Tibial artery (tissue), 4 donors: ENCODE measurements at regions not wholly inside any gene's neighbourhood (a gene's known extent, or its start where the extent isn't known, plus 50 kb on each side); places are given as distances from the start of the nearest gene placed in this dataset.

Source experiments
- DNase-seq, 2 donors: peaks; one replicate each; pipeline ENCODE4 v3.0.0-alpha.2; 2019
- H3K27ac ChIP-seq, 2 donors: fragments of 200-600 bp; sonication (generic) in 1 of 2; 1 replicate in 1 of 2; 2 replicates in 1 of 2; pipeline ENCODE4 v1.5.1; 2018 to 2019; ENCODE audit warnings: mild to moderate bottlenecking in 1 of 2
- H3K27me3 ChIP-seq, 2 donors: fragments of 200-600 bp; sonication (generic) in 1 of 2; one replicate each; pipeline versions ENCODE4 v1.5.1 to v1.6.0; 2016 to 2019
- H3K36me3 ChIP-seq, 3 donors: fragments of 200-600 bp; sonication (generic) in 2 of 3; one replicate each; pipeline ENCODE4 v1.5.1; 2016 to 2019; ENCODE audit warnings: mild to moderate bottlenecking in 2 of 3
- H3K4me1 ChIP-seq, 4 donors: fragments of 200-600 bp; sonication (generic) in 2 of 4; 1 replicate in 3 of 4; 2 replicates in 1 of 4; pipeline ENCODE4 v1.5.1; 2016 to 2019
- H3K4me3 ChIP-seq, 2 donors: fragments of 200-600 bp; sonication (generic) in 1 of 2; 1 replicate in 1 of 2; 2 replicates in 1 of 2; pipeline ENCODE4 v1.5.1; 2018 to 2019; ENCODE audit warnings: mild to moderate bottlenecking in 2 of 2
- H3K9me3 ChIP-seq, 3 donors: fragments of 200-600 bp; sonication (generic) in 1 of 3; one replicate each; pipeline ENCODE4 v1.5.1; 2016 to 2019
- CTCF ChIP-seq, 2 experiments: fragments of 200-600 bp in 1 of 2; fragments of 450-650 bp in 1 of 2; IDR thresholded peaks; one replicate each; pipeline ENCODE4 v1.5.1; 2017 to 2019; ENCODE audit warnings: antibody characterized with exemption in 2 of 2, mild to moderate bottlenecking in 1 of 2, moderate library complexity in 1 of 2
- intact Hi-C: fragments of 100-400 bp; cut with DNase I; formaldehyde crosslinking; loops from one replicate; pipeline ENCODE4 v1.15.0; 2023; ENCODE audit warnings: low total_unique reads

- no peak for DNase-seq
- peaks cover 0 to 12% (median 4%) of the 10 kb centered on the region in 4 donors for H3K4me1 ChIP-seq
- H3K4me3 ChIP-seq: no peak overlapping the region
- no peak for TF ChIP-seq CTCF (IDR thresholded peaks at IDR 0.05)
- no peak overlapping the region for H3K27ac ChIP-seq
- H3K27me3 ChIP-seq: no peaks in the 10 kb centered on the region
- no peaks in the 10 kb centered on the region for H3K9me3 ChIP-seq
- H3K36me3 ChIP-seq: no peaks in the 10 kb centered on the region
- intact Hi-C loops: loop anchor here (10.0 kb wide), 1 partner anchor 744 kb away; no protein-coding TSS in a partner anchor
These were observed 168.4 kb upstream of the LRIG3 start for GRCh38 chr12:59088673-59089072.

- no peak for DNase-seq
- H3K36me3 ChIP-seq: no peaks in the 10 kb centered on the region
- H3K9me3 ChIP-seq: no peaks in the 10 kb centered on the region
- no peak overlapping the region for H3K4me3 ChIP-seq
- intact Hi-C loops: loop anchor here (10.0 kb wide), 1 partner anchor 743 kb away; no protein-coding TSS in a partner anchor
- TF ChIP-seq CTCF (IDR thresholded peaks at IDR 0.05): no peak
- H3K27me3 ChIP-seq: no peaks in the 10 kb centered on the region
- peaks cover 0 to 12% (median 4%) of the 10 kb centered on the region in 4 donors for H3K4me1 ChIP-seq
- no peak overlapping the region for H3K27ac ChIP-seq
These were observed 167.4 kb upstream of the LRIG3 start for GRCh38 chr12:59087691-59088090.

GRCh38 chr12:59087077-59087673 is 166.9 kb upstream of the LRIG3 start:
- no peaks in the 10 kb centered on the region for H3K36me3 ChIP-seq
- no peaks in the 10 kb centered on the region for H3K9me3 ChIP-seq
- H3K27ac ChIP-seq: no peak overlapping the region
- H3K4me1 ChIP-seq: peaks cover 0 to 12% (median 4%) of the 10 kb centered on the region in 4 donors
- no peaks in the 10 kb centered on the region for H3K27me3 ChIP-seq
- DNase-seq: no peak
- no peak overlapping the region for H3K4me3 ChIP-seq
- intact Hi-C loops: loop anchor here (10.0 kb wide), 1 partner anchor 742 kb away; no protein-coding TSS in a partner anchor
- peak; percentile 24 to 44 for TF ChIP-seq CTCF (IDR thresholded peaks at IDR 0.05)

- no peak overlapping the region for H3K27ac ChIP-seq
- DNase-seq: no peak
- intact Hi-C loops: loop anchor here (10.0 kb wide), 1 partner anchor 741 kb away; no protein-coding TSS in a partner anchor
These were observed 165.8 kb upstream of the LRIG3 start for GRCh38 chr12:59086126-59086525.

GRCh38 chr12:59085690-59086089 is 165.4 kb upstream of the LRIG3 start:
- TF ChIP-seq CTCF (IDR thresholded peaks at IDR 0.05): no peak
- H3K4me3 ChIP-seq: no peak overlapping the region
- no peak for DNase-seq
- H3K27ac ChIP-seq: no peak overlapping the region
- peaks cover 0 to 12% (median 4%) of the 10 kb centered on the region in 4 donors for H3K4me1 ChIP-seq
- H3K36me3 ChIP-seq: no peaks in the 10 kb centered on the region
- H3K9me3 ChIP-seq: no peaks in the 10 kb centered on the region
- H3K27me3 ChIP-seq: no peaks in the 10 kb centered on the region
- intact Hi-C loops: loop anchor here (10.0 kb wide), 1 partner anchor 741 kb away; no protein-coding TSS in a partner anchor

More at GRCh38 chr12:59086126-59086525, 165.8 kb upstream of the LRIG3 start:
- Histone ChIP-seq H3K9me3 (no peaks in the 10 kb centered on the region), H3K36me3 (no peaks in the 10 kb centered on the region), H3K27me3 (no peaks in the 10 kb centered on the region), H3K4me3 (no peak overlapping the region), H3K4me1 (peaks cover 0 to 12% (median 4%) of the 10 kb centered on the region in 4 donors)
- no peak for TF ChIP-seq CTCF (IDR thresholded peaks at IDR 0.05)
